K562 (cell line): ENCODE measurements at regions not wholly inside any gene's neighbourhood (a gene's known extent, or its start where the extent isn't known, plus 50 kb on each side); places are given as distances from the start of the nearest gene placed in this dataset.

Experiments used
- ATAC-seq: fragments of 200-7000 bp; cut with Tn5 transposase; 3 replicates; pipeline ENCODE4 v1.9.1; 2020; ENCODE audit warnings: moderate library complexity
- BruUV-seq: library from RNA; stranded (reverse); fragments of 400-500 nt; replicated peaks from 2 replicates; lab custom pipeline; 2021; lab: Mats Ljungman, UMichigan
- CTCF ChIA-PET: fragments of 300-600 bp; formaldehyde crosslinking; extraction: SDS; loops from one replicate; lab custom pipeline; 2021; ENCODE audit warnings: low intra/inter-chr PET ratio; lab: Yijun Ruan, JAX
- POLR2A ChIA-PET: fragments of 300-600, 350-650 bp; sonication (Branson Sonifier 250); formaldehyde crosslinking; extraction: SDS; loops from one replicate; lab custom pipeline; 2021; ENCODE audit warnings: antibody characterized with exemption, inconsistent platforms; lab: Yijun Ruan, JAX
- DNase-seq, 4 experiments: peaks; one replicate each; pipeline versions ENCODE4 v3.0.0 to v3.0.0-alpha.2; 2011 to 2018; ENCODE audit warnings: low spot score in 3 of 4, mixed read lengths in 3 of 4; ENCODE audit errors: extremely low read depth in 1 of 4
- FAIRE-seq: peaks from 2 replicates; lab custom pipeline; 2011; peaks lifted over from hg19 to GRCh38; lab: Jason Lieb, UNC
- H2AFZ ChIP-seq: 2 replicates; pipeline ENCODE4 v1.6.0; 2011; ENCODE audit warnings: low read depth, low read length, control low read depth, inconsistent platforms
- H3K27ac ChIP-seq: fragments of 200-600 bp; 3 replicates; pipeline ENCODE4 v1.8.0; 2011; ENCODE audit warnings: low read depth, mild to moderate bottlenecking, control low read depth, inconsistent platforms, low read length, moderate library complexity, mixed read lengths; ENCODE audit errors: extremely low read depth
- H3K27me3 ChIP-seq, 2 experiments: fragments of 300-600 bp in 1 of 2; 2 replicates in 1 of 2; 3 replicates in 1 of 2; pipeline versions ENCODE4 v1.6.0 to v1.8.0; 2011; ENCODE audit warnings: inconsistent platforms in 2 of 2, low read length in 2 of 2, mild to moderate bottlenecking in 1 of 2, mixed read lengths in 1 of 2, moderate library complexity in 1 of 2; ENCODE audit not compliant: control insufficient read depth in 2 of 2, insufficient read depth in 2 of 2
- H3K36me3 ChIP-seq: fragments of 300-600 bp; 3 replicates; pipeline ENCODE4 v1.8.0; 2011; ENCODE audit warnings: mild to moderate bottlenecking, low read length, inconsistent platforms; ENCODE audit not compliant: control insufficient read depth, insufficient read depth
- H3K4me1 ChIP-seq, 2 experiments: fragments of 200-600 bp in 1 of 2; replicated peaks in 1 of 2; 2 replicates in 1 of 2; 3 replicates in 1 of 2; pipeline versions ENCODE4 v1.5.1 to v1.8.0; 2011; ENCODE audit warnings: inconsistent platforms in 2 of 2, low read length in 2 of 2, mild to moderate bottlenecking in 1 of 2, mixed read lengths in 1 of 2, moderate library complexity in 1 of 2; ENCODE audit not compliant: control insufficient read depth in 2 of 2, insufficient read depth in 2 of 2
- H3K4me2 ChIP-seq: 2 replicates; pipeline ENCODE4 v1.6.1; 2011; ENCODE audit warnings: low read length, control low read depth, inconsistent platforms, mixed read lengths; ENCODE audit not compliant: insufficient read depth
- H3K4me3 ChIP-seq: fragments of 200-600 bp; sonication (generic), shearing (Covaris generic); 2 replicates; pipeline ENCODE4 v1.5.1; 2016; ENCODE audit warnings: control low read depth, inconsistent platforms
- H3K79me2 ChIP-seq: fragments of 200-600 bp; 3 replicates; pipeline ENCODE4 v1.8.0; 2011; ENCODE audit warnings: low read length, inconsistent platforms; ENCODE audit not compliant: control insufficient read depth, insufficient read depth
- H3K9ac ChIP-seq, 2 experiments: 2 replicates each; pipeline versions ENCODE4 v1.6.0 to v1.6.1; 2011; ENCODE audit warnings: low read depth in 2 of 2, low read length in 2 of 2, control low read depth in 1 of 2, inconsistent platforms in 1 of 2, mild to moderate bottlenecking in 1 of 2, mixed read lengths in 1 of 2; ENCODE audit not compliant: insufficient read depth in 1 of 2
- H3K9me1 ChIP-seq: one replicate; pipeline ENCODE4 v1.6.0; 2011; ENCODE audit warnings: inconsistent platforms, mild to moderate bottlenecking, low read length, moderate library complexity; ENCODE audit not compliant: control insufficient read depth, insufficient read depth
- H3K9me3 ChIP-seq: replicated peaks from 2 replicates; pipeline ENCODE4 v1.5.1; 2011; ENCODE audit warnings: low read depth, low read length, inconsistent platforms; ENCODE audit not compliant: control insufficient read depth, insufficient read depth
- H4K20me1 ChIP-seq: replicated peaks from 2 replicates; pipeline ENCODE4 v1.6.1; 2011; ENCODE audit warnings: low read length, inconsistent platforms, mixed read lengths; ENCODE audit not compliant: control insufficient read depth, insufficient read depth
- L3MBTL2 ChIP-seq: fragments of 450-650 bp; IDR thresholded peaks from 2 replicates; pipeline ENCODE4 v1.6.1; 2016; ENCODE audit warnings: mild to moderate bottlenecking, moderate library complexity
- RBBP5 ChIP-seq: fragments of 200-600 bp; sonication (generic); IDR thresholded peaks from 2 replicates; pipeline ENCODE4 v1.6.1; 2012; ENCODE audit warnings: borderline replicate concordance, mild to moderate bottlenecking, low read length, control low read depth, inconsistent platforms; ENCODE audit not compliant: insufficient read depth, poor library complexity, severe bottlenecking
- ZNF232 ChIP-seq: sonication (generic); formaldehyde crosslinking; IDR thresholded peaks from 2 replicates; pipeline ENCODE4 v1.8.0; 2022; ENCODE audit warnings: mild to moderate bottlenecking, missing genetic modification reagents
- WGBS: fragments of 100-300 bp; shearing (Covaris generic); methylation state at CpG from one replicate; pipeline ENCODE4 v1.1.6; 2016; ENCODE audit warnings: low coverage, mixed read lengths; ENCODE audit not compliant: insufficient coverage; ENCODE audit errors: missing lambda C conversion rate; 5-methylcytosine and 5-hydroxymethylcytosine counted together
- in situ Hi-C: fragments of 300-500 bp; cut with MboI; formaldehyde crosslinking; loops from 4 replicates; pipeline ENCODE4 v1.15.0; 2018; ENCODE audit warnings: inconsistent platforms, mixed read lengths
- intact Hi-C: fragments of 100-400 bp; cut with micrococcal nuclease; formaldehyde crosslinking; loops from 2 replicates; pipeline ENCODE4 v1.14.2; 2022
- TF ChIP-seq, protein P1 (sequence below): fragments of 250-450 bp; sonication (Bioruptor Pico); IDR thresholded peaks from 2 replicates; pipeline ENCODE4 v1.5.0; 2020; ENCODE audit warnings: mild to moderate bottlenecking

DNA sequence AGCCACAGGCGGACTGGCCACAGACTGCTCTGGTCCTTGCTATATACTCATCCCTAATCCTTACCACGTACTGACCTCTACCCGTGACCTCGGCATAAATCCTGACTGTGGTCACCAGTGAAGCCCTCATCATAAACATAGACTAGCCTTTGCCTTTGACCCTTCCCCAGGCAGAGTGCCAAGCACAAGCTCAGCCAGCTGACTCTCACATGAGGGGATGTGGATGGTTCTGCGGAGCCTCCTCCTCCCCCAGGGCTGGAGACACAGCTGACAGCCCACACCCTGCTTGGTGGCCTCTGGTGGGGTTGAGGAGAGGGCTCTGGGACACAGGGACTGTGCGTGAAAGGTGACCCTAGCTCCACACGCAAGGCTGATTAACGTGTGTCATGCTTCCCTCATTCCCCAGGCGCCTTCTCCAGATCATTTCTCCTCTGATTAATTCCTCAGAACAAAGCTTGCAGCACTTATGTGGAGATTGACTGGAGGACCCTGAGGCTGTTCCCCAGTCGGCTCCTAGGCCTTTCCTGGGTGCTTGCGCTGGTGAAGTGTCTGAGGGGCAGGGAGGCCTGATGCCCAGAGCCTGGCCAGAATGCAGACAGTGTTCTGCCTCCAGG lies 241.5 kb upstream of the NLRP1 start:
- TF ChIP-seq, protein P1, sequence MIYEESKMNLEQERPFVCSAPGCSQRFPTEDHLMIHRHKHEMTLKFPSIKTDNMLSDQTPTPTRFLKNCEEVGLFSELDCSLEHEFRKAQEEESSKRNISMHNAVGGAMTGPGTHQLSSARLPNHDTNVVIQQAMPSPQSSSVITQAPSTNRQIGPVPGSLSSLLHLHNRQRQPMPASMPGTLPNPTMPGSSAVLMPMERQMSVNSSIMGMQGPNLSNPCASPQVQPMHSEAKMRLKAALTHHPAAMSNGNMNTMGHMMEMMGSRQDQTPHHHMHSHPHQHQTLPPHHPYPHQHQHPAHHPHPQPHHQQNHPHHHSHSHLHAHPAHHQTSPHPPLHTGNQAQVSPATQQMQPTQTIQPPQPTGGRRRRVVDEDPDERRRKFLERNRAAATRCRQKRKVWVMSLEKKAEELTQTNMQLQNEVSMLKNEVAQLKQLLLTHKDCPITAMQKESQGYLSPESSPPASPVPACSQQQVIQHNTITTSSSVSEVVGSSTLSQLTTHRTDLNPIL (CRISPR knock-in tag) = no peak
- TF ChIP-seq L3MBTL2 (no peak), RBBP5 (no peak), ZNF232 (CRISPR knock-in tag) (no peak)
- H3K36me3 ChIP-seq = no peaks in the 10 kb centered on the region
- no peak overlapping the region for H3K4me3 ChIP-seq
- intact Hi-C loops (no loop called here), in situ Hi-C loops (no loop called here)
- no peaks in the 10 kb centered on the region for H3K79me2 ChIP-seq
- DNase-seq (no peak), FAIRE-seq (no peak), ATAC-seq (no peak)
- no peak overlapping the region for H2AFZ ChIP-seq
- H3K9me1 ChIP-seq = no peaks in the 10 kb centered on the region
- H3K9ac ChIP-seq = no peak overlapping the region; a peak in 1 of 4 replicates
- no peak overlapping the region for H3K4me2 ChIP-seq
- no peaks in the 10 kb centered on the region for H3K9me3 ChIP-seq
- peaks cover 0 to 12% of the 10 kb centered on the region in 2 experiments; a peak in 1 of 5 replicates for H3K27me3 ChIP-seq
- H3K4me1 ChIP-seq = no peaks in the 10 kb centered on the region
- POLR2A ChIA-PET = no interaction called here
- H3K27ac ChIP-seq = no peak overlapping the region
- no TSS peak for BruUV-seq
- 0% methylated on average over 10 of the region's 11 CpGs for WGBS
- CTCF ChIA-PET = no interaction called here
- no peaks in the 10 kb centered on the region for H4K20me1 ChIP-seq
